ENCODE measurements at regions not wholly inside any gene's neighbourhood (a gene's known extent, or its start where the extent isn't known, plus 50 kb on each side); places are given as distances from the start of the nearest gene placed in this dataset.

GRCh38 chr1:191888996-191889622, 269.2 kb upstream of the RGS18 start (continued):
- TF ChIP-seq, protein P1, sequence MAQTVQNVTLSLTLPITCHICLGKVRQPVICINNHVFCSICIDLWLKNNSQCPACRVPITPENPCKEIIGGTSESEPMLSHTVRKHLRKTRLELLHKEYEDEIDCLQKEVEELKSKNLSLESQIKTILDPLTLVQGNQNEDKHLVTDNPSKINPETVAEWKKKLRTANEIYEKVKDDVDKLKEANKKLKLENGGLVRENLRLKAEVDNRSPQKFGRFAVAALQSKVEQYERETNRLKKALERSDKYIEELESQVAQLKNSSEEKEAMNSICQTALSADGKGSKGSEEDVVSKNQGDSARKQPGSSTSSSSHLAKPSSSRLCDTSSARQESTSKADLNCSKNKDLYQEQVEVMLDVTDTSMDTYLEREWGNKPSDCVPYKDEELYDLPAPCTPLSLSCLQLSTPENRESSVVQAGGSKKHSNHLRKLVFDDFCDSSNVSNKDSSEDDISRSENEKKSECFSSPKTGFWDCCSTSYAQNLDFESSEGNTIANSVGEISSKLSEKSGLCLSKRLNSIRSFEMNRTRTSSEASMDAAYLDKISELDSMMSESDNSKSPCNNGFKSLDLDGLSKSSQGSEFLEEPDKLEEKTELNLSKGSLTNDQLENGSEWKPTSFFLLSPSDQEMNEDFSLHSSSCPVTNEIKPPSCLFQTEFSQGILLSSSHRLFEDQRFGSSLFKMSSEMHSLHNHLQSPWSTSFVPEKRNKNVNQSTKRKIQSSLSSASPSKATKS (CRISPR knock-in tag; IDR thresholded peaks at IDR 0.05): no peak
- TF ChIP-seq ZBTB26 (CRISPR knock-in tag; IDR thresholded peaks at IDR 0.05) (0 out of 2 replicates have a peak, but pooled peaks have one; percentile 47), NR2F6 (CRISPR knock-in tag; IDR thresholded peaks at IDR 0.05) (no peak), HNRNPLL (IDR thresholded peaks at IDR 0.05; ENCODE audit: low read depth, low read length, poor library complexity, severe bottlenecking) (peak; percentile 94), ATF3 (IDR thresholded peaks at IDR 0.05) (peak; percentile 80), ATF3 (CRISPR knock-in tag; conservative IDR thresholded peaks at IDR 0.05) (peak; percentile 51; the same call in 1 of the 2 replicates), CCNT2 (IDR thresholded peaks at IDR 0.05; ENCODE audit: borderline replicate concordance, extremely low read depth, insufficient read length, low read depth, low read length) (peak; percentile 92), ARID4B (CRISPR knock-in tag; IDR thresholded peaks at IDR 0.05) (no peak), ARNT (IDR thresholded peaks at IDR 0.05) (peak; percentile 80 to 90; a peak in 2 of 4 replicates), ZNF24 (IDR thresholded peaks at IDR 0.05) (peak; percentile 42; the same call in 1 of the 2 replicates), ZNF174 (CRISPR knock-in tag; IDR thresholded peaks at IDR 0.05) (no peak)
- TF ChIP-seq, protein P2, sequence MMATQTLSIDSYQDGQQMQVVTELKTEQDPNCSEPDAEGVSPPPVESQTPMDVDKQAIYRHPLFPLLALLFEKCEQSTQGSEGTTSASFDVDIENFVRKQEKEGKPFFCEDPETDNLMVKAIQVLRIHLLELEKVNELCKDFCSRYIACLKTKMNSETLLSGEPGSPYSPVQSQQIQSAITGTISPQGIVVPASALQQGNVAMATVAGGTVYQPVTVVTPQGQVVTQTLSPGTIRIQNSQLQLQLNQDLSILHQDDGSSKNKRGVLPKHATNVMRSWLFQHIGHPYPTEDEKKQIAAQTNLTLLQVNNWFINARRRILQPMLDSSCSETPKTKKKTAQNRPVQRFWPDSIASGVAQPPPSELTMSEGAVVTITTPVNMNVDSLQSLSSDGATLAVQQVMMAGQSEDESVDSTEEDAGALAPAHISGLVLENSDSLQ (IDR thresholded peaks at IDR 0.05): peak; percentile 88
- TF ChIP-seq, protein P3, sequence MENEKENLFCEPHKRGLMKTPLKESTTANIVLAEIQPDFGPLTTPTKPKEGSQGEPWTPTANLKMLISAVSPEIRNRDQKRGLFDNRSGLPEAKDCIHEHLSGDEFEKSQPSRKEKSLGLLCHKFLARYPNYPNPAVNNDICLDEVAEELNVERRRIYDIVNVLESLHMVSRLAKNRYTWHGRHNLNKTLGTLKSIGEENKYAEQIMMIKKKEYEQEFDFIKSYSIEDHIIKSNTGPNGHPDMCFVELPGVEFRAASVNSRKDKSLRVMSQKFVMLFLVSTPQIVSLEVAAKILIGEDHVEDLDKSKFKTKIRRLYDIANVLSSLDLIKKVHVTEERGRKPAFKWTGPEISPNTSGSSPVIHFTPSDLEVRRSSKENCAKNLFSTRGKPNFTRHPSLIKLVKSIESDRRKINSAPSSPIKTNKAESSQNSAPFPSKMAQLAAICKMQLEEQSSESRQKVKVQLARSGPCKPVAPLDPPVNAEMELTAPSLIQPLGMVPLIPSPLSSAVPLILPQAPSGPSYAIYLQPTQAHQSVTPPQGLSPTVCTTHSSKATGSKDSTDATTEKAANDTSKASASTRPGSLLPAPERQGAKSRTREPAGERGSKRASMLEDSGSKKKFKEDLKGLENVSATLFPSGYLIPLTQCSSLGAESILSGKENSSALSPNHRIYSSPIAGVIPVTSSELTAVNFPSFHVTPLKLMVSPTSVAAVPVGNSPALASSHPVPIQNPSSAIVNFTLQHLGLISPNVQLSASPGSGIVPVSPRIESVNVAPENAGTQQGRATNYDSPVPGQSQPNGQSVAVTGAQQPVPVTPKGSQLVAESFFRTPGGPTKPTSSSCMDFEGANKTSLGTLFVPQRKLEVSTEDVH (IDR thresholded peaks at IDR 0.05; ENCODE audit: low read depth, partially characterized antibody): peak; percentile 28
